ENCODE measurements at regions not wholly inside any gene's neighbourhood (a gene's known extent, or its start where the extent isn't known, plus 50 kb on each side); places are given as distances from the start of the nearest gene placed in this dataset.
A peak's percentile ranks its signal among the peaks of the same experiment; 100 is the strongest.

- H3K4me3 ChIP-seq (ENCODE audit: low read length in 3 of 3) = no peak overlapping the region
- no peaks in the 10 kb centered on the region for H3K4me1 ChIP-seq (ENCODE audit: control insufficient read depth in 2 of 3, insufficient read depth in 2 of 3, low read depth in 1 of 3, low read length in 3 of 3)
- H3K9ac ChIP-seq (ENCODE audit: low read length in 3 of 3) = no peak overlapping the region
- DNase-seq (peak in 3 of 5 donors; percentile 4 to 61 (median 55)), FAIRE-seq (no peak)
- no peak overlapping the region for H3K27ac ChIP-seq (ENCODE audit: low read depth in 2 of 2, low read length in 2 of 2)
- intact Hi-C loops (cut with DNase I) = no loop called here
- no peak for TF ChIP-seq CTCF (IDR thresholded peaks at IDR 0.05; ENCODE audit: borderline replicate concordance, extremely low read depth, insufficient read depth)
- no peaks in the 10 kb centered on the region for H3K9me3 ChIP-seq (ENCODE audit: control insufficient read depth in 2 of 3, insufficient read depth in 1 of 3, low read length in 3 of 3)
- H3K27me3 ChIP-seq (ENCODE audit: control insufficient read depth, insufficient read depth, low read length) = no peaks in the 10 kb centered on the region
- no peaks in the 10 kb centered on the region for H3K36me3 ChIP-seq (ENCODE audit: control insufficient read depth in 2 of 3, insufficient read depth in 3 of 3, low read length in 3 of 3)
These were observed 98.1 kb upstream of the ALDH1B1 start for GRCh38 chr9:38294220-38294960.

- H3K9me3 ChIP-seq (ENCODE audit: control insufficient read depth in 2 of 3, insufficient read depth in 1 of 3, low read length in 3 of 3) = no peaks in the 10 kb centered on the region
- FAIRE-seq = no peak
- DNase-seq = peak in 1 of 5 donors; percentile 18
- no peaks in the 10 kb centered on the region for H3K4me1 ChIP-seq (ENCODE audit: control insufficient read depth in 2 of 3, insufficient read depth in 2 of 3, low read depth in 1 of 3, low read length in 3 of 3)
- no peak overlapping the region for H3K4me3 ChIP-seq (ENCODE audit: low read length in 3 of 3)
- no peaks in the 10 kb centered on the region for H3K36me3 ChIP-seq (ENCODE audit: control insufficient read depth in 2 of 3, insufficient read depth in 3 of 3, low read length in 3 of 3)
- no peak overlapping the region for H3K27ac ChIP-seq (ENCODE audit: low read depth in 2 of 2, low read length in 2 of 2)
- TF ChIP-seq CTCF (IDR thresholded peaks at IDR 0.05; ENCODE audit: borderline replicate concordance, extremely low read depth, insufficient read depth) = no peak
- no peak overlapping the region for H3K9ac ChIP-seq (ENCODE audit: low read length in 3 of 3)
- H3K27me3 ChIP-seq (ENCODE audit: control insufficient read depth, insufficient read depth, low read length) = no peaks in the 10 kb centered on the region
- intact Hi-C loops (cut with DNase I) = no loop called here
These were observed 99.5 kb upstream of the ALDH1B1 start for GRCh38 chr9:38293022-38293421.

- no peak overlapping the region for H3K9ac ChIP-seq (ENCODE audit: low read length in 3 of 3)
- no peaks in the 10 kb centered on the region for H3K36me3 ChIP-seq (ENCODE audit: control insufficient read depth in 2 of 3, insufficient read depth in 3 of 3, low read length in 3 of 3)
- FAIRE-seq (no peak), DNase-seq (peak in 1 of 5 donors; percentile 26)
- H3K27me3 ChIP-seq (ENCODE audit: control insufficient read depth, insufficient read depth, low read length) = no peaks in the 10 kb centered on the region
- intact Hi-C loops (cut with DNase I) = no loop called here
- no peak overlapping the region for H3K27ac ChIP-seq (ENCODE audit: low read depth in 2 of 2, low read length in 2 of 2)
- H3K4me3 ChIP-seq (ENCODE audit: low read length in 3 of 3) = no peak overlapping the region
- H3K9me3 ChIP-seq (ENCODE audit: control insufficient read depth in 2 of 3, insufficient read depth in 1 of 3, low read length in 3 of 3) = no peaks in the 10 kb centered on the region
- no peak for TF ChIP-seq CTCF (IDR thresholded peaks at IDR 0.05; ENCODE audit: borderline replicate concordance, extremely low read depth, insufficient read depth)
- H3K4me1 ChIP-seq (ENCODE audit: control insufficient read depth in 2 of 3, insufficient read depth in 2 of 3, low read depth in 1 of 3, low read length in 3 of 3) = no peaks in the 10 kb centered on the region
These were observed 100.0 kb upstream of the ALDH1B1 start for GRCh38 chr9:38292480-38292879.

- FAIRE-seq (no peak), DNase-seq (no peak)
- Histone ChIP-seq H3K36me3 (ENCODE audit: control insufficient read depth in 2 of 3, insufficient read depth in 3 of 3, low read length in 3 of 3) (no peaks in the 10 kb centered on the region), H3K9ac (ENCODE audit: low read length in 3 of 3) (no peak overlapping the region), H3K27me3 (ENCODE audit: control insufficient read depth, insufficient read depth, low read length) (no peaks in the 10 kb centered on the region), H3K27ac (ENCODE audit: low read depth in 2 of 2, low read length in 2 of 2) (no peak overlapping the region), H3K9me3 (ENCODE audit: control insufficient read depth in 2 of 3, insufficient read depth in 1 of 3, low read length in 3 of 3) (no peaks in the 10 kb centered on the region), H3K4me3 (ENCODE audit: low read length in 3 of 3) (no peak overlapping the region), H3K4me1 (ENCODE audit: control insufficient read depth in 2 of 3, insufficient read depth in 2 of 3, low read depth in 1 of 3, low read length in 3 of 3) (no peaks in the 10 kb centered on the region)
- TF ChIP-seq CTCF (IDR thresholded peaks at IDR 0.05; ENCODE audit: borderline replicate concordance, extremely low read depth, insufficient read depth) = no peak
- intact Hi-C loops (cut with DNase I) = no loop called here
These were observed 102.6 kb upstream of the ALDH1B1 start for GRCh38 chr9:38289866-38290245.
